Thyroid gland (tissue), 4 donors: ENCODE measurements at regions not wholly inside any gene's neighbourhood (a gene's known extent, or its start where the extent isn't known, plus 50 kb on each side); places are given as distances from the start of the nearest gene placed in this dataset.

Source experiments
- DNase-seq, 2 donors: peaks; one replicate each; pipeline ENCODE4 v3.0.0-alpha.2; 2019
- H3K27ac ChIP-seq, 3 donors: fragments of 200-600 bp; sonication (generic); 1 replicate in 2 of 3; 2 replicates in 1 of 3; pipeline ENCODE4 v1.5.1; 2016 to 2019; ENCODE audit warnings: mild to moderate bottlenecking in 1 of 3, moderate library complexity in 1 of 3
- H3K27me3 ChIP-seq: fragments of 200-600 bp; sonication (generic); one replicate; pipeline ENCODE4 v1.5.1; 2019
- H3K36me3 ChIP-seq, 2 donors: fragments of 200-600 bp; sonication (generic); one replicate each; pipeline ENCODE4 v1.5.1; 2016 to 2019
- H3K4me1 ChIP-seq, 2 donors: fragments of 200-600 bp; sonication (generic); one replicate each; pipeline ENCODE4 v1.5.1; 2017 to 2019
- H3K4me3 ChIP-seq, 3 donors: fragments of 200-600 bp; sonication (generic); replicated peaks in 1 of 3; 1 replicate in 2 of 3; 2 replicates in 1 of 3; pipeline ENCODE4 v1.5.1; 2016; ENCODE audit warnings: mild to moderate bottlenecking in 1 of 3
- H3K9me3 ChIP-seq: fragments of 200-600 bp; sonication (generic); one replicate; pipeline ENCODE4 v1.5.1; 2017
- POLR2A ChIP-seq, 2 donors: fragments of 450-650 bp; IDR thresholded peaks; one replicate each; pipeline ENCODE4 v1.6.1; 2017; ENCODE audit warnings: antibody characterized with exemption in 2 of 2, mild to moderate bottlenecking in 2 of 2, moderate library complexity in 1 of 2
- WGBS, 2 donors: methylation state at CpG; one replicate each; pipeline ENCODE4 v1.1.5; 2017; 5-methylcytosine and 5-hydroxymethylcytosine counted together
- intact Hi-C: fragments of 100-400 bp; cut with DNase I; formaldehyde crosslinking; loops from one replicate; pipeline ENCODE4 v1.15.1; 2023
- TF ChIP-seq, protein P1 (sequence below), 6 experiments: fragments of 200-600 bp in 3 of 6; fragments of 450-650 bp in 3 of 6; sonication (generic) in 3 of 6; IDR thresholded peaks; one replicate each; pipeline ENCODE4 v1.5.1; 2016 to 2019; ENCODE audit warnings: antibody characterized with exemption in 6 of 6, mild to moderate bottlenecking in 2 of 6, inconsistent platforms in 1 of 6, moderate library complexity in 1 of 6

DNA sequence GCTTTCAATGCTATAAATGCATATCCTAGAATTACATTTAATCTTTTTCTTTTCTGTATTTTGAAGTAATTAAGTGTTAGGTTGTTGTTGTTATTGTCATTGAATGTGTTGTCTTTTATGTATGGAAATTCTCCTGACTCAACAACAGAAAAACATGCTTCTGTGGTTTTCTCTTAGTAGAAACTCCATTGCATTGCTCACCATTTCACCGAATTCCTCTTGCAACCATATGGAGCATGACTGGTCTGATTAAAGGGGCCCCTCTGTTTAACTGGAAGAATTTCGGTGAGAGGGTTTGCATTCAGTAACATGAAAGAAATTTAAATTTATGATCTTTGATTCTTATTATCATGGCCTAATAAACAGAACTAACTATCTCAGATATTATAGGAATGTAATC lies 454.3 kb upstream of the JARID2 start:
- TF ChIP-seq, protein P1, sequence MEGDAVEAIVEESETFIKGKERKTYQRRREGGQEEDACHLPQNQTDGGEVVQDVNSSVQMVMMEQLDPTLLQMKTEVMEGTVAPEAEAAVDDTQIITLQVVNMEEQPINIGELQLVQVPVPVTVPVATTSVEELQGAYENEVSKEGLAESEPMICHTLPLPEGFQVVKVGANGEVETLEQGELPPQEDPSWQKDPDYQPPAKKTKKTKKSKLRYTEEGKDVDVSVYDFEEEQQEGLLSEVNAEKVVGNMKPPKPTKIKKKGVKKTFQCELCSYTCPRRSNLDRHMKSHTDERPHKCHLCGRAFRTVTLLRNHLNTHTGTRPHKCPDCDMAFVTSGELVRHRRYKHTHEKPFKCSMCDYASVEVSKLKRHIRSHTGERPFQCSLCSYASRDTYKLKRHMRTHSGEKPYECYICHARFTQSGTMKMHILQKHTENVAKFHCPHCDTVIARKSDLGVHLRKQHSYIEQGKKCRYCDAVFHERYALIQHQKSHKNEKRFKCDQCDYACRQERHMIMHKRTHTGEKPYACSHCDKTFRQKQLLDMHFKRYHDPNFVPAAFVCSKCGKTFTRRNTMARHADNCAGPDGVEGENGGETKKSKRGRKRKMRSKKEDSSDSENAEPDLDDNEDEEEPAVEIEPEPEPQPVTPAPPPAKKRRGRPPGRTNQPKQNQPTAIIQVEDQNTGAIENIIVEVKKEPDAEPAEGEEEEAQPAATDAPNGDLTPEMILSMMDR (IDR thresholded peaks at IDR 0.05): no peak
- no peak for TF ChIP-seq POLR2A (IDR thresholded peaks at IDR 0.05)
- no peaks in the 10 kb centered on the region for H3K27me3 ChIP-seq
- 93 to 94% methylated on average over 2 of the region's 2 CpGs for WGBS, 2 donors
- intact Hi-C loops: no loop called here
- H3K27ac ChIP-seq: no peak overlapping the region
- no peaks in the 10 kb centered on the region for H3K4me1 ChIP-seq
- no peaks in the 10 kb centered on the region for H3K36me3 ChIP-seq
- DNase-seq: no peak
- H3K4me3 ChIP-seq: no peak overlapping the region
- H3K9me3 ChIP-seq: no peaks in the 10 kb centered on the region

DNA sequence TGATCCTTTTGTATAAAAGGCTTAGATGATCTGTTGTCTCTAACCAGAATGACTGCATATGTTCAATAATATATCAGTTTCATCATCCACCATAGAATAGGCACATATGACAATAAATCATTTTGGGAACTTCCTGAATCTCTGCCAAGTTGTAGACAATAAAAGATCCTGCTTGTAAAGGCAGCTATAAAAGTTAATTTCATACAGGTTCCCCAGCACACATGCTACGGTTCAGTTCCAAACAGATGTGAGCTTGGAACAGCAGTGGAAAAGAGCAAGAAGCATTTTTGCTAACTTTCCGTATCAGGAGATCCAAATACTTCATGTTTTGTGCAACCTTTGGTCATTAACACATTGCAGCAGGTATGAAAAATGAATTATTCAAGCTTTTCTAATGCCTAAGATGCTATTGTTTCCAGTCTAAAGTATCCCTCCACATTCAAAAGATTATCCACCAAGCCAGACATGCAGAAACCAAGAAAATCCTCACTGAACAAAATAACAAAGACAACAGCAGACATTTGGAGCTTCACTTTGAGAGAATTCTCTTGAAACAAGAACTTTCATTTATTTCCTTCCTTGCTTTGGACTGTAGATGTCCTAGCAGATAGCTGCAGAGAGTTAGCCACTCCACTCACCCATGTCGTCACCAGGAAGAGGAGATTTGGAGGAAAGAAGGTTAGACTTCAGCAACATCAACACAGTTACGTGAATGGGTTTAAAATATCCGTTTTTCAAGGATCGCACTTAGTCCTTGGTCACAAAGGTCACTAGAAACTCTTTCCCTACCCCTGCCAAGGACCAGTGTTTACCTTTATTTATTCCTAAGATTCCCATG lies 453.5 kb upstream of the JARID2 start:
- TF ChIP-seq, protein P1 (IDR thresholded peaks at IDR 0.05): no peak
- no peak for TF ChIP-seq POLR2A (IDR thresholded peaks at IDR 0.05)
- no peaks in the 10 kb centered on the region for H3K36me3 ChIP-seq
- H3K27ac ChIP-seq: no peak overlapping the region
- DNase-seq: no peak
- intact Hi-C loops: no loop called here
- no peak overlapping the region for H3K4me3 ChIP-seq
- WGBS, 2 donors: 85% methylated on average over 6 of the region's 6 CpGs
- H3K27me3 ChIP-seq: no peaks in the 10 kb centered on the region
- no peaks in the 10 kb centered on the region for H3K4me1 ChIP-seq
- H3K9me3 ChIP-seq: no peaks in the 10 kb centered on the region

DNA sequence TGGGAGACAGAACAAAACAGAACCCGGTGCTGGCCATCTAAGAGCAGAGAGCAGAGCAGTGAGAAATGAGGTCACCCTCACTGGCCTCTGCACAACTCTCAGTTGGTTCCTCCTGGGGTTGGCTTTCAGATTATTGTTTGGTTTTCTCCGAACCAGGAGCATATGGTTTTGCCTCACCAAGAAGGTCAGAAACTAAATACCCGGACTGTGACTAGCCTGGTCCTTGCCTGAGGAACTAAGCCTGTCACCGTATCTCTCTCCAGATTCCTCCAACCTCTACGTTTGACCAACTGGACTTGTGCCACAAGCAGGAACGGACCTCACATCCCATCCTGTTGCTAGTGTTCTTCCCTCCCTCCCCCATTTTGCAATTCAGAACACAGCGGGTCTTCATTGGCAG lies 450.4 kb upstream of the JARID2 start:
- TF ChIP-seq POLR2A (IDR thresholded peaks at IDR 0.05): no peak
- TF ChIP-seq, protein P1 (IDR thresholded peaks at IDR 0.05): no peak
- Histone ChIP-seq H3K4me3 (no peak overlapping the region), H3K27ac (no peak overlapping the region), H3K9me3 (no peaks in the 10 kb centered on the region), H3K36me3 (no peaks in the 10 kb centered on the region), H3K4me1 (no peaks in the 10 kb centered on the region), H3K27me3 (no peaks in the 10 kb centered on the region)
- 91 to 94% methylated on average over 7 of the region's 7 CpGs for WGBS, 2 donors
- no peak for DNase-seq
- intact Hi-C loops: no loop called here

DNA sequence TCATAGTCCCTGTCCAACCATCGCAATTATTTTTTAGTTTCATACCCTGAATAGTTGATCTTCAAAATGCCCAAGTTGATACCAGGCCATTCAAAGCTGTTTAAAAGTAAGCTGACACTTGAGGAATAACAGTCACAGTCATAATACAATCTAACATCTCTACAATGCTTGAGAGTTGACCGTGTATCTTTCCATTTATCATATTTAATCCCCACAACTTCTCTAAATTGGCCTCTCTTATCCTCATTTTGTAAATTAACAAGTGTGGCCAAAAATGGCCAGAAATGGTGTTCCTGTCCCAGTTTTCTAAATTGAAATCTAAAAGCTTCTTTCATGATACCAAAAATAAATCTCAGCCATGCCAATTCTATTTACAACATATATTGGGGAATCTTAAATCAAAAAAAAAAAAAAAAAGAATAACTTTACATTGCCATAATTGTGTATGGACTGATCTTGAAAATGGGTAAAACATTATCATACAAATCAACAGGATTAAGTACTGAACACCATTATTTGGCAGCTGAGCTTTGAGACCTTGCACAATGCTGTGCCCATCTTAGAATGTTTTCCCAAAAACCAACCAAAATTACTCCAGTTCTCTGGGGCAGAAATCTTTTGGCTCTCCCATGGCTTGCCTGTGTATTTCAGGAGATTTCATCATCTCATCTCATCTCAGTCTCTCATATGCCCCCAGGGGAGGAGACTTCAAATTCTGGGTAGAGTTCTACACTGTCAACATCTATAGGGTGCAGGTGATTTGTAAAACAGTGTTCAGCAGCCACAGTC lies 448.7 kb upstream of the JARID2 start:
- intact Hi-C loops: no loop called here
- Histone ChIP-seq H3K27ac (no peak overlapping the region), H3K36me3 (no peaks in the 10 kb centered on the region), H3K4me1 (no peaks in the 10 kb centered on the region), H3K4me3 (no peak overlapping the region), H3K9me3 (no peaks in the 10 kb centered on the region), H3K27me3 (no peaks in the 10 kb centered on the region)
- no peak for DNase-seq
- WGBS, 2 donors: 79 to 89% methylated on average over 2 of the region's 2 CpGs
- TF ChIP-seq, protein P1 (IDR thresholded peaks at IDR 0.05): no peak
- TF ChIP-seq POLR2A (IDR thresholded peaks at IDR 0.05): no peak
